GM18868 (cell line): ENCODE measurements at regions not wholly inside any gene's neighbourhood (a gene's known extent, or its start where the extent isn't known, plus 50 kb on each side); places are given as distances from the start of the nearest gene placed in this dataset.

Experiments
- ATAC-seq: cut with Tn5 transposase; IDR thresholded peaks from one replicate; pipeline ENCODE4 v1.9.1; 2021; ENCODE audit warnings: mild to moderate bottlenecking, moderate library complexity; ENCODE audit not compliant: unreplicated experiment

GRCh38 chr6:103995571-103995970 lies 864.1 kb downstream of the HACE1 start:
- no peak for ATAC-seq

GRCh38 chr6:103983860-103984259 lies 875.9 kb downstream of the HACE1 start:
- no peak for ATAC-seq

GRCh38 chr6:103983011-103983410 lies 876.7 kb downstream of the HACE1 start:
- ATAC-seq = no peak

- ATAC-seq = no peak
Observed at GRCh38 chr6:103982574-103982973, 877.1 kb downstream of the HACE1 start.

- ATAC-seq = no peak
Observed at GRCh38 chr6:103979308-103979707, 880.4 kb downstream of the HACE1 start.

GRCh38 chr6:103937389-103937788 lies 922.3 kb downstream of the HACE1 start:
- no peak for ATAC-seq

GRCh38 chr6:103925317-103925716 lies 934.4 kb downstream of the HACE1 start:
- no peak for ATAC-seq

- no peak for ATAC-seq
Observed at GRCh38 chr6:103910018-103910417, 949.7 kb downstream of the HACE1 start.

GRCh38 chr6:103908898-103909297 lies 950.8 kb downstream of the HACE1 start:
- ATAC-seq = no peak

GRCh38 chr6:103895136-103895535 lies 964.6 kb downstream of the HACE1 start:
- ATAC-seq = peak; percentile 63

GRCh38 chr6:103893141-103893581 lies 966.6 kb downstream of the HACE1 start:
- ATAC-seq = no peak

- ATAC-seq = no peak
Observed at GRCh38 chr6:103886951-103887350, 972.8 kb downstream of the HACE1 start.

- no peak for ATAC-seq
Observed at GRCh38 chr6:103885446-103885845, 974.3 kb downstream of the HACE1 start.

GRCh38 chr6:103879800-103880199 lies 979.9 kb downstream of the HACE1 start:
- ATAC-seq = no peak

GRCh38 chr6:103875221-103875620 lies 984.5 kb downstream of the HACE1 start:
- no peak for ATAC-seq

GRCh38 chr6:103874575-103874974 lies 985.1 kb downstream of the HACE1 start:
- no peak for ATAC-seq

GRCh38 chr6:103872678-103873077 lies 987.0 kb downstream of the HACE1 start:
- no peak for ATAC-seq

- ATAC-seq = no peak
Observed at GRCh38 chr6:103872233-103872632, 987.5 kb downstream of the HACE1 start.

GRCh38 chr6:103870970-103871369 lies 988.7 kb downstream of the HACE1 start:
- ATAC-seq = no peak

- ATAC-seq = no peak
Observed at GRCh38 chr6:103862297-103862696, 997.4 kb downstream of the HACE1 start.

GRCh38 chr6:103858003-103858402 lies 1001.7 kb downstream of the HACE1 start:
- ATAC-seq = no peak

GRCh38 chr6:103855750-103856149 lies 1004.0 kb downstream of the HACE1 start:
- no peak for ATAC-seq

GRCh38 chr6:103854059-103854458 lies 1005.7 kb downstream of the HACE1 start:
- no peak for ATAC-seq

- no peak for ATAC-seq
Observed at GRCh38 chr6:103838457-103838856, 1021.3 kb downstream of the HACE1 start.
